HepG2 (cell line): ENCODE measurements at regions not wholly inside any gene's neighbourhood (a gene's known extent, or its start where the extent isn't known, plus 50 kb on each side); places are given as distances from the start of the nearest gene placed in this dataset.

Source experiments
- ATM ChIP-seq: fragments of 450-650 bp; IDR thresholded peaks from 2 replicates; pipeline ENCODE4 v1.7.1; 2017; ENCODE audit warnings: mild to moderate bottlenecking, borderline replicate concordance
- FOXC1 ChIP-seq: sonication (generic); formaldehyde crosslinking; IDR thresholded peaks from 2 replicates; pipeline ENCODE4 v1.8.0; 2022; ENCODE audit warnings: mild to moderate bottlenecking, missing genetic modification reagents, borderline replicate concordance
- FOXO4 ChIP-seq: sonication (generic); formaldehyde crosslinking; conservative IDR thresholded peaks from 2 replicates; pipeline ENCODE4 v1.8.1; 2023; ENCODE audit warnings: missing genetic modification reagents
- GLI4 ChIP-seq: sonication (generic); formaldehyde crosslinking; IDR thresholded peaks from 2 replicates; pipeline ENCODE4 v1.5.1; 2020; ENCODE audit warnings: missing genetic modification reagents, mild to moderate bottlenecking, moderate library complexity, borderline replicate concordance
- HOXD1 ChIP-seq: sonication (generic); formaldehyde crosslinking; IDR thresholded peaks from 2 replicates; pipeline ENCODE4 v1.5.0; 2020; ENCODE audit warnings: missing genetic modification reagents
- MAFG ChIP-seq: sonication (generic); formaldehyde crosslinking; IDR thresholded peaks from 2 replicates; pipeline ENCODE4 v1.5.1; 2020; ENCODE audit warnings: mild to moderate bottlenecking, missing genetic modification reagents
- NCOA2 ChIP-seq: sonication (generic); formaldehyde crosslinking; IDR thresholded peaks from 2 replicates; pipeline ENCODE4 v1.8.0; 2022; ENCODE audit warnings: inconsistent platforms
- NR0B2 ChIP-seq: sonication (generic); formaldehyde crosslinking; IDR thresholded peaks from 2 replicates; pipeline ENCODE4 v1.4.0; 2020; ENCODE audit warnings: mild to moderate bottlenecking, missing genetic modification reagents
- RERE ChIP-seq: IDR thresholded peaks from 2 replicates; pipeline ENCODE4 v1.6.1; 2016; ENCODE audit warnings: low read depth, missing genetic modification reagents, missing compliant biosample characterization
- SP1 ChIP-seq, 2 experiments: fragments of 450-650 bp in 1 of 2; sonication (generic) in 1 of 2; formaldehyde crosslinking in 1 of 2; IDR thresholded peaks; 2 replicates each; pipeline versions ENCODE4 v1.4.0 to v1.6.1; 2016 to 2020; ENCODE audit warnings: missing genetic modification reagents in 1 of 2
- STAG1 ChIP-seq: sonication (generic); formaldehyde crosslinking; IDR thresholded peaks from 2 replicates; pipeline ENCODE4 v1.4.0; 2020; ENCODE audit warnings: missing genetic modification reagents
- TBX2 ChIP-seq: sonication (generic); formaldehyde crosslinking; IDR thresholded peaks from 2 replicates; pipeline ENCODE4 v1.5.0; 2020; ENCODE audit warnings: missing genetic modification reagents, mild to moderate bottlenecking, borderline replicate concordance
- ZFP91 ChIP-seq: sonication (generic); formaldehyde crosslinking; IDR thresholded peaks from 2 replicates; pipeline ENCODE4 v1.9.0; 2022; ENCODE audit warnings: missing genetic modification reagents, mild to moderate bottlenecking, borderline replicate concordance
- ZNF10 ChIP-seq: sonication (generic); formaldehyde crosslinking; IDR thresholded peaks from 2 replicates; pipeline ENCODE4 v1.4.0; 2020; ENCODE audit warnings: mild to moderate bottlenecking, low read depth, missing genetic modification reagents, borderline replicate concordance
- ZNF362 ChIP-seq: sonication (generic); formaldehyde crosslinking; IDR thresholded peaks from 2 replicates; pipeline ENCODE4 v1.4.0; 2020; ENCODE audit warnings: missing genetic modification reagents, mild to moderate bottlenecking, borderline replicate concordance
- ZNF775 ChIP-seq: sonication (generic); formaldehyde crosslinking; IDR thresholded peaks from 2 replicates; pipeline ENCODE4 v1.4.0; 2020; ENCODE audit warnings: missing genetic modification reagents, mild to moderate bottlenecking, moderate library complexity, borderline replicate concordance
- ZNF776 ChIP-seq: sonication (generic); formaldehyde crosslinking; IDR thresholded peaks from 2 replicates; pipeline ENCODE4 v1.4.0; 2020; ENCODE audit warnings: mild to moderate bottlenecking, missing genetic modification reagents
- ZNF839 ChIP-seq: sonication (generic); formaldehyde crosslinking; IDR thresholded peaks from 2 replicates; pipeline ENCODE4 v1.4.0; 2020; ENCODE audit warnings: missing genetic modification reagents, mild to moderate bottlenecking, borderline replicate concordance

GRCh38 chr2:9770308-9771100 is 72.8 kb upstream of the TAF1B start (continued):
- TF ChIP-seq SP1 (IDR thresholded peaks at IDR 0.05) = no peak
- TF ChIP-seq SP1 (CRISPR knock-in tag; IDR thresholded peaks at IDR 0.05) = 0 out of 2 replicates have a peak, but pooled peaks have one; percentile 18
- no peak for TF ChIP-seq MAFG
- TF ChIP-seq NR0B2 (CRISPR knock-in tag) = no peak
- no peak for TF ChIP-seq RERE
- peak; percentile 12; the same call in 1 of the 2 replicates for TF ChIP-seq ZNF362 (CRISPR knock-in tag)
- TF ChIP-seq ZFP91 (CRISPR knock-in tag) = 0 out of 2 replicates have a peak, but pooled peaks have one; percentile 32
- no peak for TF ChIP-seq HOXD1 (CRISPR knock-in tag)
- TF ChIP-seq ZNF775 (CRISPR knock-in tag) = no peak
- peak; percentile 65; the same call in 1 of the 2 replicates for TF ChIP-seq TBX2 (CRISPR knock-in tag)
- no peak for TF ChIP-seq ZNF839
- no peak for TF ChIP-seq GLI4 (CRISPR knock-in tag)
- no peak for TF ChIP-seq NCOA2 (CRISPR knock-in tag)
- no peak for TF ChIP-seq ZNF776 (CRISPR knock-in tag)
- TF ChIP-seq ZNF10 (CRISPR knock-in tag) = no peak
- 0 out of 2 replicates have a peak, but pooled peaks have one; percentile 10 for TF ChIP-seq FOXO4 (CRISPR knock-in tag)
- TF ChIP-seq FOXC1 (CRISPR knock-in tag) = no peak
- TF ChIP-seq ATM = no peak
- peak; percentile 51; the same call in 1 of the 2 replicates for TF ChIP-seq STAG1
